ENCODE measurements at regions not wholly inside any gene's neighbourhood (a gene's known extent, or its start where the extent isn't known, plus 50 kb on each side); places are given as distances from the start of the nearest gene placed in this dataset.

DNA sequence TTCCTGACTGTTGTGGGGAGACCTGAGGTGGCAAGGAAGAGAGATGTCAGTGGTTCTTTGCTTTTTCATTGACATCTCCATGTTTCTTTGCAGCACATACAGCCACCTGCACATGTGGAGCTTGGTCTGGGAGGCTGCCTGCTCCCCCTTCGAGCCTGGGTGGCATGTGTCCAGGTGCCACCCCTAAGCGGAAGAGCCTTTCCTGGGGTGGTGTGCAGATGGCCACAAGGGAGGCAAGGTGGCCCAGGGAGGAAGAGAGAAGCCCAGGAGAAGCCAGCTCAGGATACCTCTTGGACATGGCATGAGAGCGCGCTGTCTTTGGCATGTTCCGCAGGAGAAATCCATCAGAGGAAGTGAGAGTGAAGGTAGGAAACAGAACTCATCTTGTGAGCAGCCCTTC, 105.9 kb upstream of the NPTX2 start:
- no peak overlapping the region for H3K27ac ChIP-seq
- H3K27me3 ChIP-seq: no peaks in the 10 kb centered on the region
- WGBS, 2 donors: 87 to 94% methylated on average over 5 of the region's 5 CpGs
- H3K9me3 ChIP-seq: peaks cover 0 to 24% (median 0%) of the 10 kb centered on the region in 4 donors
- DNase-seq (ENCODE audit: low spot score in 2 of 2): no peak
- H3K4me3 ChIP-seq: no peak overlapping the region
- no peaks in the 10 kb centered on the region for H3K4me1 ChIP-seq
- TF ChIP-seq EP300 (IDR thresholded peaks at IDR 0.05) (no peak), POLR2A (IDR thresholded peaks at IDR 0.05) (no peak)
- TF ChIP-seq, protein P1, sequence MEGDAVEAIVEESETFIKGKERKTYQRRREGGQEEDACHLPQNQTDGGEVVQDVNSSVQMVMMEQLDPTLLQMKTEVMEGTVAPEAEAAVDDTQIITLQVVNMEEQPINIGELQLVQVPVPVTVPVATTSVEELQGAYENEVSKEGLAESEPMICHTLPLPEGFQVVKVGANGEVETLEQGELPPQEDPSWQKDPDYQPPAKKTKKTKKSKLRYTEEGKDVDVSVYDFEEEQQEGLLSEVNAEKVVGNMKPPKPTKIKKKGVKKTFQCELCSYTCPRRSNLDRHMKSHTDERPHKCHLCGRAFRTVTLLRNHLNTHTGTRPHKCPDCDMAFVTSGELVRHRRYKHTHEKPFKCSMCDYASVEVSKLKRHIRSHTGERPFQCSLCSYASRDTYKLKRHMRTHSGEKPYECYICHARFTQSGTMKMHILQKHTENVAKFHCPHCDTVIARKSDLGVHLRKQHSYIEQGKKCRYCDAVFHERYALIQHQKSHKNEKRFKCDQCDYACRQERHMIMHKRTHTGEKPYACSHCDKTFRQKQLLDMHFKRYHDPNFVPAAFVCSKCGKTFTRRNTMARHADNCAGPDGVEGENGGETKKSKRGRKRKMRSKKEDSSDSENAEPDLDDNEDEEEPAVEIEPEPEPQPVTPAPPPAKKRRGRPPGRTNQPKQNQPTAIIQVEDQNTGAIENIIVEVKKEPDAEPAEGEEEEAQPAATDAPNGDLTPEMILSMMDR (IDR thresholded peaks at IDR 0.05): no peak
- H3K36me3 ChIP-seq: no peaks in the 10 kb centered on the region

DNA sequence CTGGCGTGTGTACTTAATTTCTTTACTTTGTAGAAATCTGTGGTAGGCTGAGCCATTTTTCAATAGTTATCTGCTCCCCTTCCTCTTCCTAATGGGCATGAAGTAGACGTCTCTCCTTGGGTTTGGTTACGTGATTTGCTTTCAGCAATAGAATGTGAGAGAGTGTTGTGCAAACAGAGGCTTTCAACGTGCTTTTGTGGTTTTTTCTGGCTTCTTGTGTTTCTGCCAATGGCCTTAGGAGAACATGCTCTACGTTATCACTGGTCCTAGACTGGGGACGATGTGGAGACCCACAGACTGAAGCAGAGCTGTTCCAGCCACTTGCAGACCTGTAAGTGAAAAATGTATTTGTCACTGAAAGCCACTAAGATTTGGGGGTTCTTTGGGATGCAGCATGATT, 107.2 kb upstream of the NPTX2 start:
- no peak for DNase-seq (ENCODE audit: low spot score in 2 of 2)
- Histone ChIP-seq H3K27me3 (no peaks in the 10 kb centered on the region), H3K4me1 (no peaks in the 10 kb centered on the region), H3K4me3 (no peak overlapping the region), H3K27ac (no peak overlapping the region), H3K9me3 (peaks cover 0 to 28% (median 0%) of the 10 kb centered on the region in 4 donors), H3K36me3 (no peaks in the 10 kb centered on the region)
- TF ChIP-seq, protein P1 (IDR thresholded peaks at IDR 0.05): no peak
- TF ChIP-seq POLR2A (IDR thresholded peaks at IDR 0.05): no peak
- no peak for TF ChIP-seq EP300 (IDR thresholded peaks at IDR 0.05)
- WGBS, 2 donors: 55 to 72% methylated on average over 6 of the region's 6 CpGs

DNA sequence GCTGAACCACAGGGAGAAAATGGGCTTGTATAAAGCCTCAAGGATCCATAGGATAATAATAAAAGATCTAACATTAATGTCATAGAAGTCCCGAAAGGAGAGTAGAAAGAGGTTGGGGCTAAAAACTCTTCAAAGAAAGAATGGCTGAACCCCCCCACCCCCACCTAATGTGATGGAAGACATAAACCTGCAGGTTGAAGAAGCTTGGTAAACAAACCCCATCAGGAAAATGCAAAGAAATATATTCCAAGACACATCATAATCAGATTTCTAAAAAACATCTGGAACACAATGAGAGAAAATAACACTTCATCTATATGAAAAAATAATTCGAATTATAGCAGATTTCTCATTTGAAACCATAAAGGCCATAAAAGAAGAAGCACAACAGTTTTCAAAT, 105.6 kb upstream of the BAIAP2L1 start:
- H3K36me3 ChIP-seq: no peaks in the 10 kb centered on the region
- WGBS, 2 donors: 82 to 94% methylated on average over 2 of the region's 2 CpGs
- no peak for DNase-seq (ENCODE audit: low spot score in 2 of 2)
- TF ChIP-seq, protein P1 (IDR thresholded peaks at IDR 0.05): no peak
- TF ChIP-seq EP300 (IDR thresholded peaks at IDR 0.05) (no peak), POLR2A (IDR thresholded peaks at IDR 0.05) (no peak)
- peaks cover 0 to 32% (median 0%) of the 10 kb centered on the region in 4 donors for H3K9me3 ChIP-seq
- no peaks in the 10 kb centered on the region for H3K27me3 ChIP-seq
- H3K4me1 ChIP-seq: no peaks in the 10 kb centered on the region
- H3K4me3 ChIP-seq: no peak overlapping the region
- H3K27ac ChIP-seq: no peak overlapping the region

DNA sequence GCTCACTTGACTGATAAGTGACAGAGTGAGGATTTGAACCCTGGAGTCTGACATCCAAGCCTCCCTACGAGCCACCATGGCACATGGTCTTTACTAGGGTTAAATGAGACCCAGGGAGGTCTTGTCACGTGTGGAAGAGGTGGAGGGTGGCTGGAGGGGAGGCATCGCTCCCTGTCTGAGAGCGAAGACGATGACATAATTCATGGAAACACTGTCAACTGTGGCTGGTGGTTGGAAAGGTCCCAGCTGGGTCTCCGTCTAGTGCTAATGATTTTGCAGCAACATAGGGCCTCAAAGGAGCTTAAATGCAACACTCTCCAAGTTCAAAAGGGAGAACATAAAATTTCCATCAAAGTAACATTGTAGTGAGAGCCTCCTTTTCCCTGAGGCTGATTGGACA, 99.9 kb upstream of the BAIAP2L1 start:
- H3K4me3 ChIP-seq: no peak overlapping the region
- no peak for TF ChIP-seq POLR2A (IDR thresholded peaks at IDR 0.05)
- H3K36me3 ChIP-seq: no peaks in the 10 kb centered on the region
- WGBS, 2 donors: 57 to 70% methylated on average over 6 of the region's 6 CpGs
- DNase-seq (ENCODE audit: low spot score in 2 of 2): no peak
- no peaks in the 10 kb centered on the region for H3K4me1 ChIP-seq
- H3K9me3 ChIP-seq: peaks cover 0 to 50% (median 0%) of the 10 kb centered on the region in 4 donors
- H3K27ac ChIP-seq: no peak overlapping the region
- H3K27me3 ChIP-seq: no peaks in the 10 kb centered on the region

DNA sequence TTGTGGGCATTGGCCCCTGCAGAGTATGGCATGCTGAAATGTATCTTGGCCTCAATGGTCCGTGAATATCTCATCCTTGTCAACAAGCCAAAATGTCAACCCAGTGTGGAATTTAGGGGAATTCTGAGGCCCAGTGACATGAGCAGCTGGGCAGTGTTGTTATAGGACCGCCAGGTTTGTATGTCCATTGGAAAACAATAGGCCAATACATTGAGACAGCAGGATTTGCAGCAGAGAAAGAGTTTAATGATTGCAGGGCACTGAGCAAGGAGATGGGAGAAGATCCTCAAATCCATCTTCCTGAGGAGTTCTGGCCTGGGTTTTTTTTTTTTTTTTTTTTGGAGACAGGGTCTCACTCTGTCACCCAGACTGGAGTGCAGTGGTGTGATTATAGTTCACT, 95.7 kb upstream of the BAIAP2L1 start:
- H3K4me1 ChIP-seq: no peaks in the 10 kb centered on the region
- no peak for DNase-seq (ENCODE audit: low spot score in 2 of 2)
- TF ChIP-seq, protein P1 (IDR thresholded peaks at IDR 0.05): no peak
- TF ChIP-seq POLR2A (IDR thresholded peaks at IDR 0.05) (no peak), EP300 (IDR thresholded peaks at IDR 0.05) (no peak)
- H3K27ac ChIP-seq: no peak overlapping the region
- 78 to 82% methylated on average over 2 of the region's 2 CpGs for WGBS, 2 donors
- no peaks in the 10 kb centered on the region for H3K36me3 ChIP-seq
- no peak overlapping the region for H3K4me3 ChIP-seq
- H3K27me3 ChIP-seq: no peaks in the 10 kb centered on the region
- peaks cover 0 to 61% (median 0%) of the 10 kb centered on the region in 4 donors for H3K9me3 ChIP-seq

All from tibial nerve (tissue), 4 donors.